Stimulated activated naive CD4-positive, alpha-beta T cell (primary cell): ENCODE measurements at regions not wholly inside any gene's neighbourhood (a gene's known extent, or its start where the extent isn't known, plus 50 kb on each side); places are given as distances from the start of the nearest gene placed in this dataset.

Source experiments
- DNase-seq, 6 experiments: peaks; one replicate each; lab custom pipeline; 2025; lab: John Stamatoyannopoulos, UW

GRCh38 chr5:88144219-88145001 is 124.2 kb downstream of the TMEM161B start:
- DNase-seq = no peak

GRCh38 chr5:88143693-88144218 is 124.9 kb downstream of the TMEM161B start:
- DNase-seq = no peak

GRCh38 chr5:88142886-88143692 is 125.6 kb downstream of the TMEM161B start:
- no peak for DNase-seq

GRCh38 chr5:88142636-88142885 is 126.1 kb downstream of the TMEM161B start:
- DNase-seq = no peak

- DNase-seq = peak; percentile 16 to 56 (median 46)
Measured at GRCh38 chr5:88140856-88141752, 127.5 kb downstream of the TMEM161B start.

- DNase-seq = no peak
Measured at GRCh38 chr5:88140396-88140855, 128.2 kb downstream of the TMEM161B start.

GRCh38 chr5:88130211-88130815 is 138.3 kb downstream of the TMEM161B start:
- DNase-seq = no peak

- no peak for DNase-seq
Measured at GRCh38 chr5:88128813-88129212, 139.8 kb downstream of the TMEM161B start.

GRCh38 chr5:88119535-88120125 is 149.0 kb downstream of the TMEM161B start:
- DNase-seq = no peak

GRCh38 chr5:88118179-88118578 is 150.5 kb downstream of the TMEM161B start:
- DNase-seq = no peak

GRCh38 chr5:88117546-88117945 is 151.1 kb downstream of the TMEM161B start:
- DNase-seq = no peak

- DNase-seq = no peak
Measured at GRCh38 chr5:88116396-88116795, 152.2 kb downstream of the TMEM161B start.

GRCh38 chr5:88115211-88115610 is 153.4 kb downstream of the TMEM161B start:
- no peak for DNase-seq

- no peak for DNase-seq
Measured at GRCh38 chr5:88113429-88113828, 155.2 kb downstream of the TMEM161B start.

GRCh38 chr5:88109818-88110217 is 158.8 kb downstream of the TMEM161B start:
- no peak for DNase-seq

GRCh38 chr5:88108490-88109279 is 160.0 kb downstream of the TMEM161B start:
- DNase-seq = no peak

- DNase-seq = no peak
Measured at GRCh38 chr5:88094906-88095496, 173.6 kb downstream of the TMEM161B start.

GRCh38 chr5:88094403-88094802 is 174.2 kb downstream of the TMEM161B start:
- DNase-seq = no peak

- no peak for DNase-seq
Measured at GRCh38 chr5:88093765-88094164, 174.9 kb downstream of the TMEM161B start.
